GM12865 (cell line): ENCODE measurements at regions not wholly inside any gene's neighbourhood (a gene's known extent, or its start where the extent isn't known, plus 50 kb on each side); places are given as distances from the start of the nearest gene placed in this dataset.

ENCODE experiments used
- DNase-seq: peaks from one replicate; pipeline ENCODE4 v3.0.0; 2010; ENCODE audit warnings: low read depth
- H3K4me3 ChIP-seq: 2 replicates; pipeline ENCODE4 v1.5.1; 2011; ENCODE audit warnings: mild to moderate bottlenecking, low read depth, low read length, control low read depth
- CTCF ChIP-seq: IDR thresholded peaks from 2 replicates; pipeline ENCODE4 v1.5.1; 2011; ENCODE audit warnings: low read length, control low read depth, low read depth, inconsistent platforms; ENCODE audit not compliant: insufficient read depth; ENCODE audit errors: missing control alignments

- no peak overlapping the region for H3K4me3 ChIP-seq
- no peak for DNase-seq
- no peak for TF ChIP-seq CTCF
Measured at GRCh38 chr2:160562730-160563129, 69.1 kb upstream of the RBMS1 start.

DNA sequence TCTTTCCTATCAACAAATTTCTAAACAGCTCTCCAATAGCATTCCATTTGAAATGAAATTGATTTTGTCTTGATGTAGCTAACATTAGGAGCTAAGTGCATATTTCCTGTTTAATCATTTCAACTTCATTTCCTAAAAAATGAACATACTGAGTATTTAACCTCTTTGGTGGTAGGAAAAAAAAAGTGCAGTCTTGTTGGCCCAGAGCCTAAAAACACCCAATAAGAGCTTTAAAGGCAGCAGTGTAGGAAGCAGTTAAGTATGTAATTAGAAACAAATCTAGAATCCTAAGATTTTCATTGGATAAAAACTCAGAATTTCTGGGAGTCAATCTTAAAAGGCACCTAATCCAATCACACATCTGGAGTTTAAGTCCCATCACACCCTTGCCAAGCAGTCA lies 71.0 kb upstream of the RBMS1 start:
- DNase-seq, result no peak
- TF ChIP-seq CTCF, result no peak
- H3K4me3 ChIP-seq, result no peak overlapping the region

GRCh38 chr2:160565099-160565845 lies 71.7 kb upstream of the RBMS1 start:
- no peak overlapping the region for H3K4me3 ChIP-seq
- no peak for DNase-seq
- TF ChIP-seq CTCF, result no peak

GRCh38 chr2:160566717-160567116 lies 73.1 kb upstream of the RBMS1 start:
- no peak for DNase-seq
- no peak for TF ChIP-seq CTCF
- no peak overlapping the region for H3K4me3 ChIP-seq

DNA sequence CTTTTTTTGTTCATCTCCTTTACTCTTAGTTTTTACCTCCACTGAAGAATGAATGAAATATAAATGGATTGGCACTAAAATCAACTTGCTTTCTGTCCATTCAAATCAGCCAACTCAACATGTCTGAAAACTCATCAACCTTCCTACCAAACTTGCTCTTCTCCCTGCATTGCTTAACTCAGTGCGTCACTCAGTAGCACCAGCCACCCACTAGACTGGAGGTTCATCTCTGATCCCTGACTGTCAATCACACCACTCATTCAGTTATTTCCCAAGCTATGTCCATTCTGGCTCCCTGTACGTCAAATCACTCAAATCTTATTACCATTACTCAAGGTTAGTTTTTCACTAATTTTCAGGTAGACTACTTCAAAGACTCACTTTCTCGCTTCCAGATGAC lies 75.2 kb upstream of the RBMS1 start:
- DNase-seq, result no peak
- H3K4me3 ChIP-seq, result no peak overlapping the region
- no peak for TF ChIP-seq CTCF

GRCh38 chr2:160570376-160570775 lies 76.8 kb upstream of the RBMS1 start:
- H3K4me3 ChIP-seq, result no peak overlapping the region
- TF ChIP-seq CTCF, result no peak
- no peak for DNase-seq
